ENCODE measurements at regions not wholly inside any gene's neighbourhood (a gene's known extent, or its start where the extent isn't known, plus 50 kb on each side); places are given as distances from the start of the nearest gene placed in this dataset.

DNA sequence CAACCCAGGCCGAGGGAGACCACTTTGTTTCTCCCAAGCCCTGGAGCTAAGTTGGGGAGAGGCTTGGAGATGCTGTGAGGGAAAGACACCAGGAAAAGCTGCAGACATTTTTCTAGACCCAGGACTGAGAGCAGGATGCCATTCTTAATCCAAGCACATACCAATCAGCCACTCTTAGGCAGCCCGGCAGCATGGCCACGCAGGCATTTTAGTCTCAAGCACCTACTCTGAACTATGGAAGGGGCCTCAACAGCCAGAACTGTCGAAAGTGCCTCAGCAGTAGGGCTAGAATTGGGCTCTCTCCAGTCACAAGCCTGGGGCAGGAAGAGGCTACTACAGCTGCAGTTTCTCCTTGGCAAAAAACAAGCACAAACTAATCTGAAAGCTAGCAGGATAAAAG lies 57.8 kb downstream of the GCC1 start:
- TF ChIP-seq, protein P1, sequence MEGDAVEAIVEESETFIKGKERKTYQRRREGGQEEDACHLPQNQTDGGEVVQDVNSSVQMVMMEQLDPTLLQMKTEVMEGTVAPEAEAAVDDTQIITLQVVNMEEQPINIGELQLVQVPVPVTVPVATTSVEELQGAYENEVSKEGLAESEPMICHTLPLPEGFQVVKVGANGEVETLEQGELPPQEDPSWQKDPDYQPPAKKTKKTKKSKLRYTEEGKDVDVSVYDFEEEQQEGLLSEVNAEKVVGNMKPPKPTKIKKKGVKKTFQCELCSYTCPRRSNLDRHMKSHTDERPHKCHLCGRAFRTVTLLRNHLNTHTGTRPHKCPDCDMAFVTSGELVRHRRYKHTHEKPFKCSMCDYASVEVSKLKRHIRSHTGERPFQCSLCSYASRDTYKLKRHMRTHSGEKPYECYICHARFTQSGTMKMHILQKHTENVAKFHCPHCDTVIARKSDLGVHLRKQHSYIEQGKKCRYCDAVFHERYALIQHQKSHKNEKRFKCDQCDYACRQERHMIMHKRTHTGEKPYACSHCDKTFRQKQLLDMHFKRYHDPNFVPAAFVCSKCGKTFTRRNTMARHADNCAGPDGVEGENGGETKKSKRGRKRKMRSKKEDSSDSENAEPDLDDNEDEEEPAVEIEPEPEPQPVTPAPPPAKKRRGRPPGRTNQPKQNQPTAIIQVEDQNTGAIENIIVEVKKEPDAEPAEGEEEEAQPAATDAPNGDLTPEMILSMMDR (IDR thresholded peaks at IDR 0.05): no peak
- TF ChIP-seq POLR2A (IDR thresholded peaks at IDR 0.05): no peak

Measured in stomach (tissue), 4 donors.